AG04450 (cell line): ENCODE measurements at regions not wholly inside any gene's neighbourhood (a gene's known extent, or its start where the extent isn't known, plus 50 kb on each side); places are given as distances from the start of the nearest gene placed in this dataset.

Experiments
- CTCF ChIA-PET: fragments of 300-600, 350-600 bp; formaldehyde crosslinking; extraction: SDS; loops from one replicate; lab custom pipeline; 2022; ENCODE audit warnings: antibody characterized with exemption, inconsistent platforms; lab: Charles Lee
- POLR2A ChIA-PET: fragments of 350-600 bp; formaldehyde crosslinking; extraction: SDS; loops from one replicate; lab custom pipeline; 2021; ENCODE audit warnings: antibody characterized with exemption, inconsistent platforms; lab: Yijun Ruan, JAX
- DNase-seq: peaks from one replicate; pipeline ENCODE4 v3.0.0-alpha.2; 2011; ENCODE audit warnings: low read depth, low spot score
- H3K27ac ChIP-seq: one replicate; pipeline ENCODE4 v1.5.1; 2012; ENCODE audit warnings: low read depth, low read length, control low read depth
- H3K27me3 ChIP-seq: one replicate; pipeline ENCODE4 v1.6.0; 2012; ENCODE audit warnings: low read length; ENCODE audit not compliant: control insufficient read depth, insufficient read depth
- H3K4me3 ChIP-seq: 2 replicates; pipeline ENCODE4 v1.5.1; 2011; ENCODE audit warnings: mild to moderate bottlenecking, low read depth, low read length, control low read depth
- H3K9me3 ChIP-seq: 2 replicates; pipeline ENCODE4 v1.5.1; 2012; ENCODE audit warnings: low read length; ENCODE audit not compliant: control insufficient read depth, insufficient read depth
- TF ChIP-seq, protein P1 (sequence below): IDR thresholded peaks from 2 replicates; pipeline ENCODE4 v1.5.1; 2011; ENCODE audit warnings: low read depth, low read length, control low read depth, inconsistent platforms

DNA sequence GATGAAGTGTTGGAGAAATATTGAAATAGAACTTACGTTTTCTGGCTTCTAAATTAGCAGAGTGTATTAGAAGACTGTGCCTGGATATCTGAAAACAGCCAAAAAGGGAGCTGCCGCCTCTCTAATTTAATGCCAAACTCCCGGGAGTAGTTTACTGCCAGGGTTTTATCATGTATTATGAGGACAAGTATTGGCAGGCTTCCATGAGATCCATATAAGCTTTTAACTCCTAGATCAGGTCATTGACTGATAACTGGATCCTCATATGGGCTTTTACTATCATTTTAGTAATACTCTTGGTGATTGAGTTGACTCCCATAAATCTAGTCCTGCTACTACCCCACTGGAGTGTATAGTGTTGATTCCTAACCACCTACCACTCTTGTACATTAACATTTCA lies 178.4 kb upstream of the CXADR start:
- H3K27ac ChIP-seq = no peak overlapping the region
- H3K9me3 ChIP-seq = no peaks in the 10 kb centered on the region
- POLR2A ChIA-PET = no interaction called here
- no peak for DNase-seq
- CTCF ChIA-PET = interaction anchor here (0.6 kb wide), 1 partner anchor 757 kb away, joined by 3 read pairs; no protein-coding TSS in a partner anchor
- H3K27me3 ChIP-seq = no peaks in the 10 kb centered on the region
- TF ChIP-seq, protein P1, sequence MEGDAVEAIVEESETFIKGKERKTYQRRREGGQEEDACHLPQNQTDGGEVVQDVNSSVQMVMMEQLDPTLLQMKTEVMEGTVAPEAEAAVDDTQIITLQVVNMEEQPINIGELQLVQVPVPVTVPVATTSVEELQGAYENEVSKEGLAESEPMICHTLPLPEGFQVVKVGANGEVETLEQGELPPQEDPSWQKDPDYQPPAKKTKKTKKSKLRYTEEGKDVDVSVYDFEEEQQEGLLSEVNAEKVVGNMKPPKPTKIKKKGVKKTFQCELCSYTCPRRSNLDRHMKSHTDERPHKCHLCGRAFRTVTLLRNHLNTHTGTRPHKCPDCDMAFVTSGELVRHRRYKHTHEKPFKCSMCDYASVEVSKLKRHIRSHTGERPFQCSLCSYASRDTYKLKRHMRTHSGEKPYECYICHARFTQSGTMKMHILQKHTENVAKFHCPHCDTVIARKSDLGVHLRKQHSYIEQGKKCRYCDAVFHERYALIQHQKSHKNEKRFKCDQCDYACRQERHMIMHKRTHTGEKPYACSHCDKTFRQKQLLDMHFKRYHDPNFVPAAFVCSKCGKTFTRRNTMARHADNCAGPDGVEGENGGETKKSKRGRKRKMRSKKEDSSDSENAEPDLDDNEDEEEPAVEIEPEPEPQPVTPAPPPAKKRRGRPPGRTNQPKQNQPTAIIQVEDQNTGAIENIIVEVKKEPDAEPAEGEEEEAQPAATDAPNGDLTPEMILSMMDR = no peak
- no peak overlapping the region for H3K4me3 ChIP-seq

DNA sequence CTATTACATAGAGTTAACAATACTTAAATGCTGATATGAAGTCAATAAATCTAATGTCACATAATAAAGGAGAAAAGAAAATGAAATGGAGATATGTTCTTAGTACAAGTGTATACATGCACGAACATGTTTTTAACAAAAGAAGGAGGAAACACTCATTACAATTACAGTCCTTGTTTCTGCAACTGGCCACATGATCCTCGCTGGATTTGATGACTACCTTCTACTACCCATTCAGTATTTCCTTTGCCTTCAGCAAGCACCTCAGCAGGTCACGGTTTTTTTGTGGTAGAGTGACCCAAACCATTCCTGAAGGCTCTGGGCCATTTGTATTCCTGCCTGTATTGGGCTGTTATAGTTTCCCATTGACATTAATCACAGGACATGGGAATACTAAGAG lies 172.8 kb upstream of the CXADR start:
- TF ChIP-seq, protein P1 = no peak
- CTCF ChIA-PET = no interaction called here
- Histone ChIP-seq H3K9me3 (no peaks in the 10 kb centered on the region), H3K27ac (no peak overlapping the region), H3K4me3 (no peak overlapping the region), H3K27me3 (no peaks in the 10 kb centered on the region)
- DNase-seq = no peak
- POLR2A ChIA-PET = no interaction called here

- CTCF ChIA-PET = no interaction called here
- Histone ChIP-seq H3K9me3 (no peaks in the 10 kb centered on the region), H3K4me3 (no peak overlapping the region), H3K27me3 (no peaks in the 10 kb centered on the region), H3K27ac (no peak overlapping the region)
- POLR2A ChIA-PET = no interaction called here
- DNase-seq = no peak
- TF ChIP-seq, protein P1 = no peak
These were observed 169.8 kb upstream of the CXADR start for GRCh38 chr21:17343055-17343454.

DNA sequence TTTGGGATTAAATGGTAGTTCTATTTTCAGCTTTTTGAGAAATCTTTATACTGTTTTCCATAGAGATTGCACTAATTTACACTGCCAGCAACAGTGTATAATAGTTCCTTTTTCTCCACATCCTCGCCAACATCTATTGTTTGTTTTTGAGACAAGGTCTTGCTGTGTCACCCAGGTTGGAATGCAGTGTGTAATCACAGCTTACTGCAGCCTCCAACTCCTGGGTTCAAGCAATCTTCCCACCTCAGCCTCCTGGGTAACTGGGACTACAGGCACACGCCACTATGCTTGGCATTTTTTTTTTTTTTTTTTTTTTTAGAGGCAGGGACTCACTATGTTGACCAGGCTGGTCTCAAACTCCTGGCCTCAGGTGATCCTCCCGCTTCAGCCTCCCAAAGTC lies 164.5 kb upstream of the CXADR start:
- no peak for DNase-seq
- Histone ChIP-seq H3K9me3 (no peaks in the 10 kb centered on the region), H3K4me3 (no peak overlapping the region), H3K27me3 (no peaks in the 10 kb centered on the region), H3K27ac (no peak overlapping the region)
- TF ChIP-seq, protein P1 = no peak
- POLR2A ChIA-PET = no interaction called here
- CTCF ChIA-PET = no interaction called here

DNA sequence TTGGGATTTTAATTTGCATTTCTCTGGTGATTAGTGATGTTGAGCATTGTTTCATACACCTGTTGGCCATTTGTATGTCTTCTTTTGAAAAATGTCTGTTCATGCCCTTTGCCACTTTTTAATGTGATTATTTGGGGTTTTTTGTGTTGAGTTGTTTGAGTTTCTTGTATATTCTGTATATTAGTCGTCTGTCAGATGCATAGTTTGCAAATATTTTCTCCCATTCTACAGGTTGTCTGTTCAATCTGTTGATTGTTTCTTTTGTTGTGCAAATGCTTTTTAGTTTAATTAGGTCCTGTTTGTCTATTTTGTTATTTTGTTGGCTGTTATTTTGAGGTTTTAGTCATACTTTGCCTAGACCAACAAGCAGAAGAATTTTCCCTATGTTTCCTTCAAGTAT lies 164.0 kb upstream of the CXADR start:
- Histone ChIP-seq H3K4me3 (no peak overlapping the region), H3K9me3 (no peaks in the 10 kb centered on the region), H3K27me3 (no peaks in the 10 kb centered on the region), H3K27ac (no peak overlapping the region)
- CTCF ChIA-PET = interaction anchor here (0.7 kb wide), 1 partner anchor 16 kb away, joined by 3 read pairs; no protein-coding TSS in a partner anchor
- POLR2A ChIA-PET = no interaction called here
- TF ChIP-seq, protein P1 = no peak
- DNase-seq = no peak
